Endothelial cell of umbilical vein (primary cell): ENCODE measurements at regions not wholly inside any gene's neighbourhood (a gene's known extent, or its start where the extent isn't known, plus 50 kb on each side); places are given as distances from the start of the nearest gene placed in this dataset.

Experiments
- BruUV-seq: library from RNA; stranded (reverse); fragments of 400-500 nt; replicated peaks from 2 replicates; lab custom pipeline; 2021; lab: Mats Ljungman, UMichigan
- CTCF ChIA-PET: fragments of 300-600, 350-600 bp; sonication (Branson Sonifier 250); formaldehyde crosslinking; loops from one replicate; lab custom pipeline; 2021; ENCODE audit warnings: antibody characterized with exemption, inconsistent platforms; lab: Charles Lee
- POLR2A ChIA-PET: fragments of 300-600, 350-600 bp; sonication (Branson Sonifier 250); formaldehyde crosslinking; loops from one replicate; lab custom pipeline; 2021; ENCODE audit warnings: antibody characterized with exemption, inconsistent platforms; lab: Charles Lee
- DNase-seq: peaks from one replicate; pipeline ENCODE4 v3.0.0-alpha.2; 2011; ENCODE audit warnings: low read depth, low spot score
- FAIRE-seq: peaks from 2 replicates; lab custom pipeline; 2011; peaks lifted over from hg19 to GRCh38; lab: Jason Lieb, UNC
- H2AFZ ChIP-seq: 2 replicates; pipeline ENCODE4 v1.6.0; 2012; ENCODE audit warnings: low read depth, low read length, control low read depth, inconsistent platforms
- H3K27ac ChIP-seq: 2 replicates; pipeline ENCODE4 v1.5.1; 2011; ENCODE audit warnings: low read depth, mild to moderate bottlenecking, control low read depth, low read length, moderate library complexity; ENCODE audit not compliant: insufficient read depth
- H3K27me3 ChIP-seq, 2 experiments: 2 replicates each; pipeline versions ENCODE4 v1.6.0 to v1.6.1; 2011; ENCODE audit warnings: low read length in 2 of 2, mixed read lengths in 1 of 2; ENCODE audit not compliant: control insufficient read depth in 2 of 2, insufficient read depth in 2 of 2
- H3K36me3 ChIP-seq, 2 experiments: 2 replicates in 1 of 2; 3 replicates in 1 of 2; pipeline ENCODE4 v1.5.1; 2011; ENCODE audit warnings: low read length in 2 of 2, mild to moderate bottlenecking in 1 of 2, moderate library complexity in 1 of 2; ENCODE audit not compliant: control insufficient read depth in 2 of 2, insufficient read depth in 2 of 2; ENCODE audit errors: extremely low read depth in 1 of 2
- H3K4me1 ChIP-seq: 3 replicates; pipeline ENCODE4 v1.5.1; 2011; ENCODE audit warnings: mild to moderate bottlenecking, low read length; ENCODE audit not compliant: control insufficient read depth, insufficient read depth; ENCODE audit errors: extremely low read depth
- H3K4me2 ChIP-seq: 2 replicates; pipeline ENCODE4 v1.6.1; 2011; ENCODE audit warnings: low read length, control low read depth, mixed read lengths; ENCODE audit not compliant: insufficient read depth
- H3K4me3 ChIP-seq, 3 experiments: fragments of 200-600 bp in 1 of 3; sonication (generic), shearing (Covaris generic) in 1 of 3; replicated peaks in 1 of 3; 2 replicates each; pipeline ENCODE4 v1.5.1; 2011 to 2016; ENCODE audit warnings: control low read depth in 3 of 3, low read length in 3 of 3, mild to moderate bottlenecking in 2 of 3, inconsistent platforms in 1 of 3, low read depth in 1 of 3, moderate library complexity in 1 of 3; ENCODE audit not compliant: insufficient read depth in 1 of 3
- H3K79me2 ChIP-seq: 2 replicates; pipeline ENCODE4 v1.6.0; 2012; ENCODE audit warnings: low read length, inconsistent platforms; ENCODE audit not compliant: control insufficient read depth, insufficient read depth
- H3K9ac ChIP-seq: replicated peaks from 2 replicates; pipeline ENCODE3; 2011; ENCODE audit warnings: low read length, control low read depth; ENCODE audit not compliant: insufficient read depth; ENCODE audit errors: extremely low read depth
- H3K9me1 ChIP-seq: replicated peaks from 3 replicates; pipeline ENCODE4 v1.6.0; 2011; ENCODE audit warnings: mild to moderate bottlenecking, low read length; ENCODE audit not compliant: control insufficient read depth, insufficient read depth; ENCODE audit errors: extremely low read depth
- H3K9me3 ChIP-seq: replicated peaks from 2 replicates; pipeline ENCODE4 v1.5.1; 2012; ENCODE audit warnings: low read length, inconsistent platforms; ENCODE audit not compliant: control insufficient read depth, insufficient read depth
- H4K20me1 ChIP-seq: replicated peaks from 2 replicates; pipeline ENCODE3; 2011; ENCODE audit warnings: mild to moderate bottlenecking, low read length; ENCODE audit not compliant: control insufficient read depth, insufficient read depth; ENCODE audit errors: extremely low read depth
- CTCF ChIP-seq, 2 donors: IDR thresholded peaks; 1 replicate in 1 of 2; 2 replicates in 1 of 2; pipeline ENCODE4 v1.5.1; 2011; ENCODE audit warnings: low read length in 2 of 2, mild to moderate bottlenecking in 2 of 2, moderate library complexity in 2 of 2, control low read depth in 1 of 2, inconsistent platforms in 1 of 2, low read depth in 1 of 2; ENCODE audit not compliant: insufficient read depth in 1 of 2; ENCODE audit errors: extremely low read depth in 1 of 2
- EZH2 ChIP-seq: IDR thresholded peaks from 2 replicates; pipeline ENCODE4 v1.6.1; 2012; ENCODE audit warnings: borderline replicate concordance, low read depth, mild to moderate bottlenecking, moderate library complexity, low read length, inconsistent platforms; ENCODE audit not compliant: severe bottlenecking
- FOS ChIP-seq: IDR thresholded peaks from 2 replicates; pipeline ENCODE4 v1.6.1; 2011; ENCODE audit warnings: mild to moderate bottlenecking, low read length, moderate library complexity, borderline replicate concordance; ENCODE audit not compliant: insufficient read depth
- GATA2 ChIP-seq: IDR thresholded peaks from 2 replicates; pipeline ENCODE4 v1.7.0; 2011; ENCODE audit warnings: low read depth, mild to moderate bottlenecking, moderate library complexity, mixed read lengths, low read length; ENCODE audit not compliant: insufficient read length, insufficient read depth
- JUN ChIP-seq: IDR thresholded peaks from 2 replicates; pipeline ENCODE4 v1.6.1; 2011; ENCODE audit warnings: borderline replicate concordance, low read depth; ENCODE audit not compliant: insufficient read length, insufficient read depth
- MAX ChIP-seq: IDR thresholded peaks from 2 replicates; pipeline ENCODE4 v1.6.1; 2011; ENCODE audit not compliant: insufficient read depth, insufficient read length
- MYC ChIP-seq: IDR thresholded peaks from one replicate; pipeline ENCODE4 v1.6.1; 2011; ENCODE audit warnings: mild to moderate bottlenecking, low read depth, low read length
- POLR2A ChIP-seq: IDR thresholded peaks from 2 replicates; pipeline ENCODE4 v1.6.1; 2012; ENCODE audit warnings: low read depth, mild to moderate bottlenecking, control low read depth, low read length
- POLR2AphosphoS5 ChIP-seq: IDR thresholded peaks from 2 replicates; pipeline ENCODE4 v1.6.1; 2012; ENCODE audit warnings: low read depth, mild to moderate bottlenecking, control low read depth, low read length, moderate library complexity; ENCODE audit not compliant: insufficient read depth
- dilution Hi-C: fragments of 300-500 bp; cut with MboI; formaldehyde crosslinking; loops from one replicate; pipeline ENCODE4 v1.15.0; 2019; ENCODE audit warnings: low sequenced_read_pairs; ENCODE audit not compliant: extremely low pct_ligation_motif_present
- intact Hi-C: fragments of 100-400 bp; cut with micrococcal nuclease; formaldehyde crosslinking; loops from one replicate; pipeline ENCODE4 v1.10.0; 2022

GRCh38 chr4:151883747-151884146, 122.9 kb upstream of the GATB start:
- no peak overlapping the region for H3K27ac ChIP-seq
- POLR2A ChIA-PET = no interaction called here
- H3K9ac ChIP-seq = no peak overlapping the region
- FAIRE-seq (no peak), DNase-seq (no peak)
- no peaks in the 10 kb centered on the region for H3K9me3 ChIP-seq
- no peaks in the 10 kb centered on the region for H4K20me1 ChIP-seq
- intact Hi-C loops (no loop called here), dilution Hi-C loops (no loop called here)
- H3K4me3 ChIP-seq = no peak overlapping the region
- no peak overlapping the region for H3K4me2 ChIP-seq
- H3K27me3 ChIP-seq = no peaks in the 10 kb centered on the region
- CTCF ChIA-PET = interaction anchor here (1.7 kb wide), 1 partner anchor 502 kb away, joined by 4 read pairs; no protein-coding TSS in a partner anchor
- no peaks in the 10 kb centered on the region for H3K9me1 ChIP-seq
- no peaks in the 10 kb centered on the region for H3K36me3 ChIP-seq
- no TSS peak for BruUV-seq
- no peaks in the 10 kb centered on the region for H3K4me1 ChIP-seq
- TF ChIP-seq MYC (no peak), CTCF (IDR thresholded peaks at IDR 0.05; ENCODE audit: extremely low read depth in 1 of 2, insufficient read depth in 1 of 2, low read depth in 1 of 2, low read length in 2 of 2) (no peak), GATA2 (no peak), POLR2AphosphoS5 (no peak), FOS (no peak), JUN (no peak), POLR2A (no peak), MAX (no peak), EZH2 (no peak)
- no peaks in the 10 kb centered on the region for H3K79me2 ChIP-seq
- no peak overlapping the region for H2AFZ ChIP-seq
